ENCODE measurements at regions not wholly inside any gene's neighbourhood (a gene's known extent, or its start where the extent isn't known, plus 50 kb on each side); places are given as distances from the start of the nearest gene placed in this dataset.

DNA sequence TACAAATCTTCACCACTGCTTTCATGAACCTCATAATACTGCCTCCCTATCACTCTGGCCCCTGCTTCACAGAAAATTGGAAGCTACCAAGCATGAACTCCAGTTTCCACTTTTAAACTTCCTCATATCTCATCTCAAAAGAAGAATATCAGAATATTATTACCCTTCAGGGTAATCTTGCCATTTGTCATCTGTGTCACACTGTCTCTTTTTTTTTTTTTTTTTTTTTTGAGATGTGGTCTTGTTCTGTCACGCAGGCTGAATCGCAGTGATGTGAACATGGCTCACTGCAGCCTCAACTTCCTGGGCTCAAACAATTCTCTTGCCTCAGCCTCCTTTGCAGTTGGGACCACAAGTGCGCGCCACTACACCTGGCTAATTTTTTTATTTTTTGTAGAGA, 80.4 kb upstream of the TCF12 start (continued):
- TF ChIP-seq SRSF1 (optimal IDR thresholded peaks at IDR 0.05; ENCODE audit: low read depth, low read length), result no peak
- no peak for TF ChIP-seq CENPX (CRISPR knock-in tag; IDR thresholded peaks at IDR 0.05)
- TF ChIP-seq TAF1 (CRISPR knock-in tag; IDR thresholded peaks at IDR 0.05), result no peak
- TF ChIP-seq ZNF883 (CRISPR knock-in tag; IDR thresholded peaks at IDR 0.05; ENCODE audit: not compliant biosample characterization), result no peak
- TF ChIP-seq, protein P1, sequence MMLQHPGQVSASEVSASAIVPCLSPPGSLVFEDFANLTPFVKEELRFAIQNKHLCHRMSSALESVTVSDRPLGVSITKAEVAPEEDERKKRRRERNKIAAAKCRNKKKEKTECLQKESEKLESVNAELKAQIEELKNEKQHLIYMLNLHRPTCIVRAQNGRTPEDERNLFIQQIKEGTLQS (CRISPR knock-in tag; IDR thresholded peaks at IDR 0.05), result no peak
- TF ChIP-seq, protein P2, sequence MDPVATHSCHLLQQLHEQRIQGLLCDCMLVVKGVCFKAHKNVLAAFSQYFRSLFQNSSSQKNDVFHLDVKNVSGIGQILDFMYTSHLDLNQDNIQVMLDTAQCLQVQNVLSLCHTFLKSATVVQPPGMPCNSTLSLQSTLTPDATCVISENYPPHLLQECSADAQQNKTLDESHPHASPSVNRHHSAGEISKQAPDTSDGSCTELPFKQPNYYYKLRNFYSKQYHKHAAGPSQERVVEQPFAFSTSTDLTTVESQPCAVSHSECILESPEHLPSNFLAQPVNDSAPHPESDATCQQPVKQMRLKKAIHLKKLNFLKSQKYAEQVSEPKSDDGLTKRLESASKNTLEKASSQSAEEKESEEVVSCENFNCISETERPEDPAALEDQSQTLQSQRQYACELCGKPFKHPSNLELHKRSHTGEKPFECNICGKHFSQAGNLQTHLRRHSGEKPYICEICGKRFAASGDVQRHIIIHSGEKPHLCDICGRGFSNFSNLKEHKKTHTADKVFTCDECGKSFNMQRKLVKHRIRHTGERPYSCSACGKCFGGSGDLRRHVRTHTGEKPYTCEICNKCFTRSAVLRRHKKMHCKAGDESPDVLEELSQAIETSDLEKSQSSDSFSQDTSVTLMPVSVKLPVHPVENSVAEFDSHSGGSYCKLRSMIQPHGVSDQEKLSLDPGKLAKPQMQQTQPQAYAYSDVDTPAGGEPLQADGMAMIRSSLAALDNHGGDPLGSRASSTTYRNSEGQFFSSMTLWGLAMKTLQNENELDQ (CRISPR knock-in tag; IDR thresholded peaks at IDR 0.05; ENCODE audit: borderline replicate concordance), result no peak
- no peak for TF ChIP-seq GZF1 (CRISPR knock-in tag; IDR thresholded peaks at IDR 0.05)
- TF ChIP-seq MED1 (CRISPR knock-in tag; IDR thresholded peaks at IDR 0.05), result no peak
- TF ChIP-seq BCL6 (CRISPR knock-in tag; IDR thresholded peaks at IDR 0.05), result no peak
- TF ChIP-seq, protein P3, sequence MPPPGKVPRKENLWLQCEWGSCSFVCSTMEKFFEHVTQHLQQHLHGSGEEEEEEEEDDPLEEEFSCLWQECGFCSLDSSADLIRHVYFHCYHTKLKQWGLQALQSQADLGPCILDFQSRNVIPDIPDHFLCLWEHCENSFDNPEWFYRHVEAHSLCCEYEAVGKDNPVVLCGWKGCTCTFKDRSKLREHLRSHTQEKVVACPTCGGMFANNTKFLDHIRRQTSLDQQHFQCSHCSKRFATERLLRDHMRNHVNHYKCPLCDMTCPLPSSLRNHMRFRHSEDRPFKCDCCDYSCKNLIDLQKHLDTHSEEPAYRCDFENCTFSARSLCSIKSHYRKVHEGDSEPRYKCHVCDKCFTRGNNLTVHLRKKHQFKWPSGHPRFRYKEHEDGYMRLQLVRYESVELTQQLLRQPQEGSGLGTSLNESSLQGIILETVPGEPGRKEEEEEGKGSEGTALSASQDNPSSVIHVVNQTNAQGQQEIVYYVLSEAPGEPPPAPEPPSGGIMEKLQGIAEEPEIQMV (CRISPR knock-in tag; IDR thresholded peaks at IDR 0.05; ENCODE audit: low read depth), result no peak

DNA sequence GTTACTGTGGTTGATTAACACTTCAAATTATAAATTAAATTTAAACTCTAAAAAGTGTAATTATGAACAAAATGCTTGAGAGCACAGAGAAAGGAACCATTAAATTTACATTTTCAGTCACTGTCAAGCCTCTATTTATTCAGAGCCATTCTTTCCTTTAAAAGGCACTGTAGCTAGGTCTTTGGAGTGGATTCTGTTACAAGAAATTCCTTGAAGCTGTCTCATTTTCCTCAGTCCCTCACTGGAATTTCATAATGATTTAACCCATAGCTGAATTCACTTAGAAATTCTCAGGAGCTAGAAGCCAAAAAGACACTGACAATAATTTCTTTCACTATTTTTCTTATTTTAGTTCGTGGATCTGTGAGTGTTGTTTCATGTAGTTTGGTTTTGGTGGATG, 81.2 kb upstream of the TCF12 start:
- intact Hi-C loops (cut with micrococcal nuclease; ENCODE audit: unreplicated experiment), result no loop called here
- ATAC-seq (no peak), FAIRE-seq (no peak), DNase-seq (ENCODE audit: low spot score) (no peak)
- 0% methylated on average over 1 of the region's 1 CpG for WGBS (ENCODE audit: low lambda C conversion rate)
- H3K36me3 ChIP-seq (replicated peaks in 1 of 2; ENCODE audit: control insufficient read depth in 1 of 2, insufficient read depth in 2 of 2, low read length in 2 of 2), result no peaks in the 10 kb centered on the region
- no TSS peak for BruUV-seq (replicated peaks)
- no peak overlapping the region for H3K4me2 ChIP-seq (ENCODE audit: low read depth, low read length)
- H3K9me3 ChIP-seq (ENCODE audit: low read length), result no peaks in the 10 kb centered on the region
- no peaks in the 10 kb centered on the region for H3K4me1 ChIP-seq (ENCODE audit: insufficient read depth, low read length)
- no peak overlapping the region for H3K4me3 ChIP-seq (replicated peaks in 1 of 3; ENCODE audit: insufficient read depth in 1 of 3, low read depth in 2 of 3, low read length in 3 of 3)
- POLR2A ChIA-PET, result no interaction called here
- in situ Hi-C loops (cut with HindIII; ENCODE audit: extremely low pct_ligation_motif_present, low pct_unique_long_range_greater_than_20kb), result no loop called here
- H3K79me2 ChIP-seq (ENCODE audit: insufficient read depth, low read length), result no peaks in the 10 kb centered on the region
- H4K20me1 ChIP-seq (ENCODE audit: insufficient read depth, low read length), result no peaks in the 10 kb centered on the region
- H3K27me3 ChIP-seq (ENCODE audit: control insufficient read depth in 1 of 2, insufficient read depth in 2 of 2, low read length in 2 of 2), result peaks cover 0 to 6% of the 10 kb centered on the region in 2 experiments; a peak in 1 of 5 replicates
- CTCF ChIA-PET (ENCODE audit: low intra/inter-chr PET ratio, low total read pairs), result no interaction called here
- no peak overlapping the region for H3K9ac ChIP-seq (ENCODE audit: insufficient read depth, low read depth, low read length)
- no peak overlapping the region for H3K27ac ChIP-seq (ENCODE audit: extremely low read length, insufficient read depth, low read length)
- H2AFZ ChIP-seq (ENCODE audit: low read length), result no peak overlapping the region
- TF ChIP-seq ZBTB1 (CRISPR knock-in tag; IDR thresholded peaks at IDR 0.05; ENCODE audit: borderline replicate concordance) (no peak), RARG (CRISPR knock-in tag; IDR thresholded peaks at IDR 0.05; ENCODE audit: low read depth) (no peak), ZNF230 (CRISPR knock-in tag; IDR thresholded peaks at IDR 0.05) (no peak), NR3C1 (CRISPR knock-in tag; IDR thresholded peaks at IDR 0.05) (no peak), TBX3 (IDR thresholded peaks at IDR 0.05; ENCODE audit: borderline replicate concordance) (no peak), MBNL3 (CRISPR knock-in tag; conservative IDR thresholded peaks at IDR 0.05) (no peak), CEBPG (CRISPR knock-in tag; IDR thresholded peaks at IDR 0.05) (no peak), ZNF232 (CRISPR knock-in tag; IDR thresholded peaks at IDR 0.05; ENCODE audit: borderline replicate concordance) (no peak)
- TF ChIP-seq, protein P4, sequence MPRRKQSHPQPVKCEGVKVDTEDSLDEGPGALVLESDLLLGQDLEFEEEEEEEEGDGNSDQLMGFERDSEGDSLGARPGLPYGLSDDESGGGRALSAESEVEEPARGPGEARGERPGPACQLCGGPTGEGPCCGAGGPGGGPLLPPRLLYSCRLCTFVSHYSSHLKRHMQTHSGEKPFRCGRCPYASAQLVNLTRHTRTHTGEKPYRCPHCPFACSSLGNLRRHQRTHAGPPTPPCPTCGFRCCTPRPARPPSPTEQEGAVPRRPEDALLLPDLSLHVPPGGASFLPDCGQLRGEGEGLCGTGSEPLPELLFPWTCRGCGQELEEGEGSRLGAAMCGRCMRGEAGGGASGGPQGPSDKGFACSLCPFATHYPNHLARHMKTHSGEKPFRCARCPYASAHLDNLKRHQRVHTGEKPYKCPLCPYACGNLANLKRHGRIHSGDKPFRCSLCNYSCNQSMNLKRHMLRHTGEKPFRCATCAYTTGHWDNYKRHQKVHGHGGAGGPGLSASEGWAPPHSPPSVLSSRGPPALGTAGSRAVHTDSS (CRISPR knock-in tag; conservative IDR thresholded peaks at IDR 0.05), result no peak
